Activated CD8-positive, alpha-beta memory T cell treated with anti-CD3 and anti-CD28 coated beads, Interleukin-2, amount 10 ng/mL, durations not matched to agents 7 days and 5 days (primary cell): ENCODE measurements at regions not wholly inside any gene's neighbourhood (a gene's known extent, or its start where the extent isn't known, plus 50 kb on each side); places are given as distances from the start of the nearest gene placed in this dataset.

Source experiments
- ATAC-seq: fragments of 150-1000 bp; cut with Tn5 transposase; one replicate; pipeline ENCODE4 v1.10.0; 2021; ENCODE audit warnings: moderate library complexity
- CTCF ChIA-PET: fragments of 350-600 bp; sonication (Branson Sonifier 250); formaldehyde crosslinking; loops from one replicate; lab custom pipeline; 2021; ENCODE audit warnings: antibody characterized with exemption; lab: Charles Lee
- DNase-seq: peaks from one replicate; pipeline ENCODE4 v3.0.0-alpha.2; 2020
- H3K27ac Mint-ChIP-seq: one replicate; pipeline ENCODE4 v1.8.0; 2021; ENCODE audit warnings: mild to moderate bottlenecking, mixed read lengths
- H3K27me3 Mint-ChIP-seq: one replicate; pipeline ENCODE4 v1.8.0; 2021; ENCODE audit warnings: mixed read lengths
- H3K36me3 Mint-ChIP-seq: one replicate; pipeline ENCODE4 v1.8.0; 2021; ENCODE audit warnings: mild to moderate bottlenecking, mixed read lengths
- H3K4me1 Mint-ChIP-seq: one replicate; pipeline ENCODE4 v1.8.0; 2021; ENCODE audit warnings: mixed read lengths
- H3K4me3 Mint-ChIP-seq: one replicate; pipeline ENCODE4 v1.8.0; 2021; ENCODE audit warnings: mild to moderate bottlenecking, moderate library complexity, mixed read lengths
- H3K9me3 Mint-ChIP-seq: one replicate; pipeline ENCODE4 v1.8.0; 2022; ENCODE audit warnings: low read depth, mixed read lengths

DNA sequence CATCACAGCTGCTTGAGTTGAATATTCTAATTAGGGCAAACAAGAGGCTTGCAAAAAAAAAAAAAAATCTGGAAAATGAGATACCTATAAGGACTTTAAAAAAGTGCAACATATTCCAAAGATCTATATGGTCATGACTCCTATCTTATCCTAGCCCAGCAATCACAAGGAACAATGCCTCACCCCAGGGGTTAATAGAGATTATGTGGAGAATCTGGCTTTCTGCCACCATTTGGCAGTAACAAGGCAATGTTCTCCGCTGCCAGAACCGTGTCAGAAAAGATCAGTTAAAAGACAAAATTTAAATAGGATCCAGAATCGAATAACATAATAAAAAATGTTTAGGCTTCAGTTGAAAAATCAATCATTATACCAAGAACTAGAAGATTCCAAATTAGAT, 1643.2 kb upstream of the PRR20A start:
- Mint-ChIP-seq H3K4me1 (no peaks in the 10 kb centered on the region), H3K9me3 (peaks cover 5% of the 10 kb centered on the region), H3K36me3 (no peaks in the 10 kb centered on the region), H3K27me3 (no peaks in the 10 kb centered on the region), H3K4me3 (no peak overlapping the region), H3K27ac (no peak overlapping the region)
- no peak for DNase-seq
- CTCF ChIA-PET = no interaction called here
- ATAC-seq = no peak

DNA sequence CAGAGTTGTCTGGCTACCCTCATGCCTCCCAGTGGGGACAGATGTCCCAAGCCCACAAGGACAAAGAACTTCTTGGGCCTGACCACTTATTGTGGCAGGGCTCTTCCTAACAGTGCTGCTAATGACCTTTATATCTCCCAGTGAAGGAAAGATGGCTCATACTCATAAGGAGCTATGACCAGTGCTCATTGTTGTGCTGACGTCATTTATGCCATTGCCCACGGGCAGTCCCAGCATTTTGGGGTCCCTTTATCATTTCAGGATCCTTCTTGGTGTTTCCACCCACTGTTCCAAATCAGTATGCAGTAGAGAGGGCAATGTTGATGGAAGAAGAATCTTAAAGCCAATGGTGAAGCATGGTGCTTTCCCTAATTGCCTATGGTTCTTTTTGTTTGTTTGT, 1640.0 kb upstream of the PRR20A start:
- Mint-ChIP-seq H3K9me3 (peaks cover 6% of the 10 kb centered on the region), H3K27ac (no peak overlapping the region), H3K36me3 (no peaks in the 10 kb centered on the region), H3K4me1 (no peaks in the 10 kb centered on the region), H3K27me3 (no peaks in the 10 kb centered on the region), H3K4me3 (no peak overlapping the region)
- CTCF ChIA-PET = no interaction called here
- ATAC-seq (no peak), DNase-seq (no peak)

DNA sequence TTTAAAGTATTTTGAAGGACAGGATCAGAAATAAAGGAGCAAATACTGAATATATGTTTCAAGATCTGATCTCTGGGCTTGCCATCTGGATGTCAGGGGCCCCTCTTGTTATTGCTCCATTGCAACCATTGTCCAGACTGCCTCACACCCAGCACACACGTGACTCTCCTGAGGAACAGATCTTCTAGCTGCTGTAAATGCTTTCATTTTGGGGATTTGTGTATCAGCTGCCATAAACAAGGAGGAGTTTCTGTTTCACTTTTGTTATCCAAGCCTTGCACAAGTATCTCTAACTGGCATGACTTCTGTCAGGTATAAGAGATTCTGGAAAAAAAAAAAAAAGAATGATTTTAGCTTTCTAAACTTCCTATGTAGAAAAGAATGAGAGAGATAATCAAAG, 1624.1 kb upstream of the PRR20A start:
- Mint-ChIP-seq H3K27ac (no peak overlapping the region), H3K9me3 (peaks cover 5% of the 10 kb centered on the region), H3K27me3 (no peaks in the 10 kb centered on the region), H3K36me3 (no peaks in the 10 kb centered on the region), H3K4me3 (no peak overlapping the region), H3K4me1 (no peaks in the 10 kb centered on the region)
- CTCF ChIA-PET = no interaction called here
- ATAC-seq (no peak), DNase-seq (no peak)

DNA sequence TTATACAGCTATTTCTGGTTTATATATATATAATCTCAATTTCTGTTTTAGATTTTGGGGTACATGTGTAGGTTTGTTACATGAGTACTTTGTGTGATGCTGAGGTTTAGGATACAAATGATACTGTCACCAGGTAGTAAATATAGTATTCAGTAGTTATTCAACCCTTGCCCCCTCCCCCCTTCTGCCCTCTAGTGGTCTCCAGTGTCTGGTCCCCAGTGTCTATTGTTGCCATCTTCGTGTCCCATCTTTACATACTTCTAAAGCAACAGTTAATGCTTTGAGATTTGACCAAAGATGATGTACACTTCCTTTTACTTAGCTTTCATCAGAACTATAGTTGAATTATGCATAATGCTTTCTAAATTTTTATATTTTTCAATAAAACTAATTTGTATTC, 1623.4 kb upstream of the PRR20A start:
- no peak overlapping the region for H3K27ac Mint-ChIP-seq
- DNase-seq = no peak
- no peak for ATAC-seq
- no peak overlapping the region for H3K4me3 Mint-ChIP-seq
- no peaks in the 10 kb centered on the region for H3K4me1 Mint-ChIP-seq
- H3K9me3 Mint-ChIP-seq = peaks cover 5% of the 10 kb centered on the region
- no peaks in the 10 kb centered on the region for H3K36me3 Mint-ChIP-seq
- CTCF ChIA-PET = no interaction called here
- H3K27me3 Mint-ChIP-seq = no peaks in the 10 kb centered on the region

DNA sequence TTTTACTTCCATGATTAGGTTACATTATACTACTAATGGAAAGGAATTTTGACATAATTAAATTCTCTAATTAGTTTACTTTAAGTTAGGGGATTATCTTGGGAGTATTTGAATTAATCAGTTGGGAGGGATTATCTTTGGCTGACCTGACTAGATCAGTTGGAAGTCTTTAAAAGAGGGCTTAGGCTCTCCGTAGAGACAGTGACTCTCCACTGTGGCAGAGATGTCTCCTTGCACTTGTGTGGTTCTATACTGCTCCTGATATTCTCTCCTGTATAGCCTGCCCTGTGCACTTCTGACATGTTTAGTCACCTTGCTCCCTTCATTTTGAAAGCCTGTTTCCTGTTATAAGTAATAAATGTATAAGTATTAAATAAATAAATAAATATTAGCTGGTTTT, 1612.3 kb upstream of the PRR20A start:
- CTCF ChIA-PET = no interaction called here
- Mint-ChIP-seq H3K27me3 (no peaks in the 10 kb centered on the region), H3K27ac (no peak overlapping the region), H3K9me3 (peaks cover 8% of the 10 kb centered on the region), H3K4me3 (no peak overlapping the region), H3K4me1 (no peaks in the 10 kb centered on the region), H3K36me3 (no peaks in the 10 kb centered on the region)
- ATAC-seq (no peak), DNase-seq (no peak)

DNA sequence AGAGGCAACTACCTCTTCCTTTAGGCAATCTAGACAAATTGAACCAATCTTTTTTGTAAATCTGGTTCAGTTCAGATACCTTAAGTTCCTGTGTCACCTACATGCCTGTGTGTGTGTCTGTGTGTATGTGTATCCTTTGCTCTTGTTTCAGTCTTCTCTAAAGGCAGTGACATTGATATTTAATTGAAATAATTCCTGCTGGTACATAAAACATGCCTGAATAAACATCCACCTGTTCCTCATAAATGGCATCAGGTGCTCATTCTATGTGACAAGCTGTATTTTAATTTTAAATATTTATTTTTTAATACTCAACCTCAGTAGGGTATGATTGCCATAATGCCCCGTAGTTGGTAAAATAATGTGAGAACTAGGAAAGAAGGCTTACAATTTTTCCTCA, 1606.4 kb upstream of the PRR20A start:
- Mint-ChIP-seq H3K4me1 (no peaks in the 10 kb centered on the region), H3K36me3 (no peaks in the 10 kb centered on the region), H3K9me3 (peaks cover 4% of the 10 kb centered on the region), H3K4me3 (no peak overlapping the region), H3K27me3 (no peaks in the 10 kb centered on the region), H3K27ac (no peak overlapping the region)
- no peak for DNase-seq
- no peak for ATAC-seq
- CTCF ChIA-PET = no interaction called here

DNA sequence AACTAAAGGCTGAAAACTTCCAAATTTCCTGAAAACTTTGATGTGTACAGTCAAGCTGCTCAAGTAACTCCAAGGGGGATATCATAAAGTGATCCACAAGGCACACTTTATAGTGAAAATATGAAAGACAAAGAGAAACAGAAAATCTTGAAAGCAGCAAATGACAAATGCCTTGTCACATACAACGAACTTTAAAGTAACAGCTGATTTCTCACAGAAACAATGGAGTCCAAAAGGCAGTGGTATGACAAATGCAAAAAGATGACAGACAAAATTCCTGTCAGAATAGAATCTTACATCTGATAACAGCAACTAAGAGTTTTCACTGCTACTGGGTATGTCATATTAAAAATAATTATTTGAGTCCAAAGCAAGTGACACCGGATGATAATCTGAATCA, 1602.3 kb upstream of the PRR20A start:
- H3K4me1 Mint-ChIP-seq = no peaks in the 10 kb centered on the region
- H3K4me3 Mint-ChIP-seq = no peak overlapping the region
- no peaks in the 10 kb centered on the region for H3K36me3 Mint-ChIP-seq
- no peak for DNase-seq
- H3K27ac Mint-ChIP-seq = no peak overlapping the region
- no peak for ATAC-seq
- CTCF ChIA-PET = no interaction called here
- no peaks in the 10 kb centered on the region for H3K27me3 Mint-ChIP-seq
- peaks cover 2% of the 10 kb centered on the region for H3K9me3 Mint-ChIP-seq

DNA sequence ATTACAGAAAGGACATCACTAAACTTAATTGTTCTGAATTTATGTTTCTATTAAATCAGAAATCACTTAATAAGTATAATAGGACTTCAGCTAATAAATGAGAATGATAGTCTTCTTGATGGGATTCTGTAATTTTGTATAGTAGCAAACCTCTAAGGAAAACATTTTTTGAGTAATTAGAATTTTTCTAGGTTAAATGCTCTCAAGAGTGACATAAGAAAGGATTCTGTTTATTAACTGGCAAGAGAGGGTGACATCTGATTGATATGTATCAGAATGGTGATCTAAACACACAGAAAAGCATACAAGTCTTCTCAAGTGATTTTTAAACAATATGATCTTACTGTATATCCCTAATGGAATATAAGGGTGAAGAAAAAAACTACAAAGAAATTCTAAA, 1597.7 kb upstream of the PRR20A start:
- Mint-ChIP-seq H3K4me1 (no peaks in the 10 kb centered on the region), H3K36me3 (no peaks in the 10 kb centered on the region)

DNA sequence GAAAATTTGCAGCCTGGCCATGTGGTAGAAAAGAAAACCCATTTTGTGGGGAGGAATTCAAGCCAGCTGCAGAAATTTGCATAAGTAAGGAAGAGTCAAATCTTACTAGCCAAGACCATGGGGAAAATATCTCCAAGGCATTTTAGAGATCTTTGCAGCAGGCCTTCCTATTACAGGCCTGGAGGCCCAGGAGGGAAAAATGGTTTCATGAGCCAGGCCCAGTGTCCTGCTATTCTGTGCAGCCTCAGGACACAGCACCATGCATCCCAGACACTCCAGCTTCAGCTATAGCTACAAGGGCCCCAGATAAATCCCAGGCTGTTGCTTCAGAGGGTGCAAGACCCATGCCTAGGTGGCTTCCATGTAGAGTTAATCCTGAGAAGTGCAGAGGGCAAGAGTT, 1590.1 kb upstream of the PRR20A start:
- no peak overlapping the region for H3K4me3 Mint-ChIP-seq
- H3K4me1 Mint-ChIP-seq = no peaks in the 10 kb centered on the region
- no peak overlapping the region for H3K27ac Mint-ChIP-seq
- ATAC-seq = no peak
- H3K36me3 Mint-ChIP-seq = no peaks in the 10 kb centered on the region
- CTCF ChIA-PET = no interaction called here
- DNase-seq = no peak
- H3K9me3 Mint-ChIP-seq = peaks cover 4% of the 10 kb centered on the region
- H3K27me3 Mint-ChIP-seq = no peaks in the 10 kb centered on the region

More for the DNA sequence above, 1597.7 kb upstream of the PRR20A start:
- H3K4me3 Mint-ChIP-seq = no peak overlapping the region
- no peak overlapping the region for H3K27ac Mint-ChIP-seq
- DNase-seq = no peak
- peaks cover 8% of the 10 kb centered on the region for H3K9me3 Mint-ChIP-seq
- no peak for ATAC-seq
- no peaks in the 10 kb centered on the region for H3K27me3 Mint-ChIP-seq
- CTCF ChIA-PET = no interaction called here

DNA sequence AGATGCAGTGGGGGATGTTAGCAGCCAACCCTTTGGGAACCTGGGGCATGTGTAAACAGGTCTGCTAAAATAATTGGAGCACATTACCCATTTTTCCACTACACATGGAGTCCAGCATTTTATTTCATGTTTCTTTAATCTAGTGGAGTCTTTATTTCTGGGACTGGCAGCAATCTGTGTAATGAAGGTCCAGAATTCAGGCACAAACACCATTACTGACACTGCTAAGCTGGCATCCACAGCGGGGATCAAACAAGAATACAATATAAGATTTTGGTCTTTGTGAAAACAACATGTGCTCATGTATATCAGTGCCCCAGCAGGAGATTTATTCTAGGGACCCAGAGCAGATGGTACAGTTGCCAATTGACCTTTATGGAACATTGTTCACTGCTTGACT, 1587.0 kb upstream of the PRR20A start:
- CTCF ChIA-PET = no interaction called here
- Mint-ChIP-seq H3K36me3 (no peaks in the 10 kb centered on the region), H3K27me3 (no peaks in the 10 kb centered on the region), H3K4me3 (no peak overlapping the region), H3K9me3 (peaks cover 11% of the 10 kb centered on the region), H3K27ac (no peak overlapping the region), H3K4me1 (no peaks in the 10 kb centered on the region)
- DNase-seq (no peak), ATAC-seq (no peak)

DNA sequence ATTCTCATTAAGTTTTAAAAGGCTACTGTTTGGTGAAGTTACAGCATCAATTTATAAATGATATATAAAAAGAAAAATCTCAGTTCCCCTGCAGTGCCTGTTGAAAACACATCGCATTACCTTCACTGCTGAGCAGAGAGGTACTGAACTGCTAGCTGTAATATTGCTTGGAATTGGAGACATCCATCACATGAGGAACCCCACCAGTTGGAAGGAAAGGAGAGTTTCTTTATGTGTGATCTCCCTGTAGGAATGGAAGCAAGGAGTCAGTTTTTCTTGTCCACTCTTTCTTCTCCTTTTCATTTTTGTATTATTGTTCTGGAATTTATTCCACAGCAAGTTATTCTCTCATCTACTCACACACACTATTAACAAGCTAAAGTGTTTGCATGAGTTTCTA, 1586.0 kb upstream of the PRR20A start:
- Mint-ChIP-seq H3K27ac (no peak overlapping the region), H3K27me3 (no peaks in the 10 kb centered on the region), H3K9me3 (peaks cover 11% of the 10 kb centered on the region), H3K4me1 (no peaks in the 10 kb centered on the region), H3K4me3 (no peak overlapping the region), H3K36me3 (no peaks in the 10 kb centered on the region)
- CTCF ChIA-PET = no interaction called here
- ATAC-seq = no peak
- DNase-seq = no peak

DNA sequence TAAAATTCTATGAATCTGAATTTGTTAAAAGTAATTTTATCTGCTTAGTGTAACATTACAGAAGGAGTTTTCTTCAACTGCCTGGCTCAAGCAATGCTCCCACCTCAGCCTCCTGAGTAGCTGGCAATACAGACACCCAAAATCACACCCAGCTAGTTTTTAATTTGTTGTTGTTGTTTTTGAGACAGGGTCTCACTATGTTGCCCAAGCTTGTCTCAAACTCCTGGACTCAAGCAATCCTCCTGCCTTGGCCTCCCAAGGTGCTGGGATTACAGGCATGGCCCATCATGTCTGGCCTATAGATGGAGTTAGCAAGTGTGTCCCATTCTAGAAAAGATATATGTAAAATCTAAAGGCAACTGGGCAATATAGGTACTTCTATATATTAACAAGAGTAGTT, 1580.4 kb upstream of the PRR20A start:
- ATAC-seq = no peak
- H3K4me3 Mint-ChIP-seq = no peak overlapping the region

DNA sequence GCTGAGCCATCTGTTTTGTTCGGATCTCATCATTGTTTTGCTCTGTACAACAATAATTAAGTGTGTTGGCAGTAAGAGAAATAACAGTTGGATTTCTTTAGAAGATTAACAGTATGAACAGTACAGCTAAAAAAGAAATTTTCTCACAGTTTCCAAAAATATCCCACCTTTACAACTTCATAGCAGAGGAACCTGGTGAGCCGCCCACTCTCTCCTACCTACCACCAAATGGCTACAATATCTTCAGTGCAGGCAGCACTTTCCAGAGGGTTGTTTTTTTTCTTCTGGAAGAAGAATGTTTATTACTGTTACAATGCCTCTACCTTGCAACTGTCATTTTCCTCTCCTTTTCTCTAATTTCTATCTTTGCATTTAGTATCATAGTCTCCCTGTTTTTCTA, 1577.5 kb upstream of the PRR20A start:
- Mint-ChIP-seq H3K9me3 (peaks cover 2% of the 10 kb centered on the region), H3K4me3 (no peak overlapping the region), H3K36me3 (no peaks in the 10 kb centered on the region), H3K27ac (no peak overlapping the region), H3K4me1 (no peaks in the 10 kb centered on the region), H3K27me3 (no peaks in the 10 kb centered on the region)
- ATAC-seq (no peak), DNase-seq (no peak)
- CTCF ChIA-PET = no interaction called here

More for the DNA sequence above, 1580.4 kb upstream of the PRR20A start:
- H3K4me1 Mint-ChIP-seq = no peaks in the 10 kb centered on the region
- no peaks in the 10 kb centered on the region for H3K27me3 Mint-ChIP-seq
- peaks cover 7% of the 10 kb centered on the region for H3K9me3 Mint-ChIP-seq
- H3K27ac Mint-ChIP-seq = no peak overlapping the region
- no peaks in the 10 kb centered on the region for H3K36me3 Mint-ChIP-seq
- CTCF ChIA-PET = no interaction called here
- no peak for DNase-seq

DNA sequence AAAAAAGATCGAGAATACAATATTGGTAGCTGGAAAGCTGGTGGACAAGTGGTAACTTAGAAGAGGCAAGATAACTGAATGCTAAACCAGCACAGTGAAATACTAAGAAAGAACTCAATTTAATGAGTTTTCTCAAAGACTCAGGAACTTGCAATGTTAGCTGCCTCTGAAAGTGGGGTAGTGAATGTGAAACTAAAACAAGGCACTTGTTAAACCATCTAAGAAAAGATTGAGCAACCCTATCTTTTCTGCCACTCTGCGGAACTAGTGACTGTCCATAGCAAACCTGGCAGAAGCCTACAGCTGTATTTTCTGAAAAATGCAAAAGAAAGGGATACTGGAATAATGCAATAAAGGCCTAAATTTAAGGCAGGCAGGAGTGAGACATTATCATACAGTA, 1574.4 kb upstream of the PRR20A start:
- DNase-seq = no peak
- CTCF ChIA-PET = no interaction called here
- Mint-ChIP-seq H3K9me3 (peaks cover 2% of the 10 kb centered on the region), H3K27me3 (no peaks in the 10 kb centered on the region), H3K36me3 (no peaks in the 10 kb centered on the region), H3K4me1 (no peaks in the 10 kb centered on the region), H3K27ac (no peak overlapping the region), H3K4me3 (no peak overlapping the region)
- no peak for ATAC-seq

DNA sequence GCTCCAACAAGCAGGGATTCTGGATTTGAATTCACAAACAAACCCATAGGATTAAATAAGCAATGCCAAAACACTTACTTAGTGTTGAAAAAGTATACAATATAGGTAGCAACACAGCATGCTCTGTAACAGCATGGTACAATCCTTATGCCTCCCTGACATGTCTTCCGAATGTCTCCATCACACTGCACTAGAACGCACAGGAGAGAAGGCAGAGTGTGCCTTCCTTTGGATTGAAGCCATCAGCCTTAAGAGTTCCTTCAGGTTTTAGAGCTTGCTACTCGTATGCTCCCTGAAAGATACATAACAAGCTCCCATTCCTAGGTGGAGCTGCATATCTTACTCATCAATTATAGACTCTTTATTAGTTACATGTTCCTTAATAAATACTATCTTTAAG, 1573.9 kb upstream of the PRR20A start:
- ATAC-seq (no peak), DNase-seq (no peak)
- Mint-ChIP-seq H3K27me3 (no peaks in the 10 kb centered on the region), H3K36me3 (no peaks in the 10 kb centered on the region), H3K4me1 (no peaks in the 10 kb centered on the region), H3K4me3 (no peak overlapping the region), H3K9me3 (peaks cover 2% of the 10 kb centered on the region), H3K27ac (no peak overlapping the region)
- CTCF ChIA-PET = no interaction called here
